Superior temporal gyrus (tissue), 1 donor: ENCODE measurements at regions not wholly inside any gene's neighbourhood (a gene's known extent, or its start where the extent isn't known, plus 50 kb on each side); places are given as distances from the start of the nearest gene placed in this dataset.
"Not testable (repeated sequence)": the region's sequence is repeated elsewhere in the genome, so short reads cannot be mapped to it uniquely, and the experiment has no call there.

Experiments
- DNase-seq: peaks from one replicate; pipeline ENCODE4 v3.0.0-alpha.2; 2016; ENCODE audit errors: extremely low spot score

DNA sequence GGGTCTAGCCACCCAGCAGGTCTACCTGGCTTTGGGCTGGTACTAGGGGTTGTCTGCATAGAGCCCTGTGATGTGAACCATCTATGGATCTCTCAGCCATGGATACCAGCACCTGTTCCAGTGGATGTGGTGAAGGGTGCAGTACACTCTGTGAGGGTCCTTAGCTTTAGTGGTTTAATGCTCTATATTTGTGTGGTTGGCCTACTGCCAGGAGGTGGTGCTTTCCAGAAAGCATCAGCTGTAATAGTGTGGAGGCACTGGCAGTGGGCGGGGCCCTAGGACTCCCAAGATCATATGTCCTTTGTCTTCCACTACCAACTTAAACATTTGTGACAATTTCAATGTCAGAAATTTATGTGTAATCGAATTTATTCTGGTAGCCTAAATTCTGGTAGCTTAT is 1065.1 kb downstream of the RPIA start:
- not testable (repeated sequence) for DNase-seq

GRCh38 chr2:89758332-89759026 is 1067.0 kb downstream of the RPIA start:
- DNase-seq: not testable (repeated sequence)

DNA sequence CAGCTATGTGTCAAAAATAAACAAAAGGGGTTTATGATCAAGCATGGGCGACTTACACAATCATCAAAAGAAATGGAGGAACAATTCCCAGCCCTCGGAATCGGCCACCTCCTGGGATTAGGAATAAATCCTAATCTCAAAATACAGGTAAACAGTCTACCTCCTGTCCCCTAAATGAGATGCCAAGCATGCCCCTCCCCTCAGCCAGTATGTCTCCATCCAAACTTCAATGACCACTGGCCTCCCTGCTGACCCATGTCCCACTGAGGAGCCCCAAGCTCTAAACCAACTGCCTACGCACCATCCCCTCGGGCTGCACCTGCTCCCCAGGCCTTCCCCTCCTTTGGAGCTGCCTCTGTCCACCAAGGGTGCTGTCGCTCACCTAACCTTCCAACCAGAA is 1069.3 kb downstream of the RPIA start:
- not testable (repeated sequence) for DNase-seq

DNA sequence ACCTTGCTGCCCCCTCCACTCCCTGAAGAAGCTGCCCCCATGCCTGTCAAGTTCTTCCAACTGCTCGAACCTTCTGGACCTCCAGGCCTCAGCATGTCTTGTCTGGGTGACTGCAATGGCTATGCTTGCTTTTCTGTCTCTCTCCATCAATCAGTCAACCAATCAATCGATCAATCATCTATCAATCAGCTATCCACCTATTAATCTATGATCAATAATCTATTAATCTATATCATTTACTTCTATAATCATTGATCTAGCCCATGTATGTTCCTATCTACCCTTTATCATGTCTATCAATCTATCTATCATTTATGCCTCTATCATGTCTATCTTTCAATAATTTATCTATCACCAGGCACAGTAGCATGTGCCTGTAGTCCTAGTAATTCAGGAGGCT is 1069.7 kb downstream of the RPIA start:
- DNase-seq: not testable (repeated sequence)

GRCh38 chr2:89761863-89762262 is 1070.4 kb downstream of the RPIA start:
- DNase-seq: not testable (repeated sequence)

GRCh38 chr2:89762461-89763253 is 1071.2 kb downstream of the RPIA start:
- DNase-seq: not testable (repeated sequence)

GRCh38 chr2:89763254-89763580 is 1071.7 kb downstream of the RPIA start:
- no peak for DNase-seq

DNA sequence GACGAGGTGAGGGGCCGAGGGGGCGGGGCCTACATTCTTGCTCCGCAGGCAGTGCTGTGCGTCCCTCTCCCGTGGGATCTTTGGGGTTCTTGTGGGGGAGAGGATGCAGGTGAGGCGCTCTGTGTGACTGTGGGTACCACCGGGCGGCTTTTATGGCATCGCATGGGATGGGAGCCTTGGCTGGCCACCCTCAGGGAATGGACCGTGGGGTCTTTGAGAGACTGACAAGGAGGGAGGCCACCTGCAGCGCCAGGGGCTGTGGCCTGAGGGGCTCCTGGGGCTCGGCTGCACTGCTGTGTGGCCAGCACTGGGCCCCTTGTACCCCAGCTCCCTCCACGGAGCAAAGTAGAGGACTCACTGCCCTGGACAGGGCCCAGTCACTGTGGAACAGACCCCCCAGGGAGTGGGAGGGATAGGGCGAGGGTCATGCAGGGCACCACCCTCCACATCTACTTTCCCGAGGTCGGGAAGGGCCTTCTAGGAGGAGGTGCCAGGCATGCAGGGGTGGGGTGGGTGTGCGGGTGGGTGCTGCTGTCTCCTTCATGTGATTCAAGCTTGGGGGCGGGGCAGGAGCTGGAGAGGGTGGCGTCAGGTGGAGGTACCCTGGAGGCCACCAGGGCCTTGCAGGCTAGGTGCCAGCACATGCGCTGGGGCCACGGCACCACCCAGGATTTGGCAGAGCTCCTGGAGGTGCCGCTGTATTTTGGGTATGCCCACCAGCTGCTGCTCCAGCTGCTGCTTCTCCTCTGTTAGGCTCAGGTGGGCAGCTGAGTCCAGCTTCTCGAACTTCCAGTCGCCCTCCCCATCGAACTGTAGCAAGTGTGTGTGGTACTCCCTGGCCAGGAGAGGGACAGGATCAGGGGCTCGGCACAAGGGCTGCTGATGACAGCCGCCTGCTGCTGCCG is 1072.4 kb downstream of the RPIA start:
- DNase-seq: no peak

- DNase-seq: not testable (repeated sequence)
These were observed 1073.3 kb downstream of the RPIA start for GRCh38 chr2:89764571-89765360.

GRCh38 chr2:89765361-89765718 is 1073.9 kb downstream of the RPIA start:
- not testable (repeated sequence) for DNase-seq

- DNase-seq: not testable (repeated sequence)
These were observed 1074.9 kb downstream of the RPIA start for GRCh38 chr2:89766141-89766990.

- not testable (repeated sequence) for DNase-seq
These were observed 1075.6 kb downstream of the RPIA start for GRCh38 chr2:89767058-89767457.

GRCh38 chr2:89767572-89768435 is 1076.3 kb downstream of the RPIA start:
- DNase-seq: no peak

DNA sequence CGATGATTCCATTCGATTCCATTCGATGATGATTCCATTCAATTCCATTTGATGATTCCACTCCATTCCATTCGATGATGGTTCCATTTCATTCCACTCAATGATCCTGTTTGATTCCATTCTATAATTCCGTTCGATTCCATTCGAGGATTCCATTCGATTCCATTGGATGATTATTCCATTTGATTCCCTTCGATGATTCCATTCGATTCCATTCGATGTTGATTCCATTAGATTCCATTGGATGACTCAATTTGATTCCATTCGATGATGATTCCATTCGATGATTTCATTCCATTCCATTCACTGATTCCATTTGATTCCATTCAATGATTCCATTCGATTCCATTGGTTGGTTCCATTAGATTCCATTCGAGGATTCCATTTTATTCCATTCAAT is 1084.4 kb downstream of the RPIA start:
- DNase-seq: no peak

DNA sequence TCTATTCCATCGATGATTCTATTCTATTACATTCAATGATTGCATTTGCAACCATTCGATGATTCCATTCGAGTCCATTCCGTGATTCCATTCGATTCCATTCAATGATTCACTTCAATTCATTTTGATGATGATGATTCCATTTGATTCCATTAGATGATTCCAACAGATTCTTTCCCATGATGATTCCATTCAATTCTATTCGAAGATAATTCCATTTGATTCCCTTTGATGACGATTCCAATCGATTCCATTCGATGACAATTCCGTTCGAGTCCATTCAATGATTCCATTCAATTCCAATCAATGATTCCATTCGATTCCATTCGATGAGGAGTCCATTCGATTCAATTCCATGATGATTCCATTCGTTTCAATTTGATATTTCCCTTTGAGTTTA is 1088.8 kb downstream of the RPIA start:
- DNase-seq: no peak

GRCh38 chr2:89781962-89782361 is 1090.5 kb downstream of the RPIA start:
- DNase-seq: no peak

- no peak for DNase-seq
These were observed 1093.5 kb downstream of the RPIA start for GRCh38 chr2:89784960-89785359.

DNA sequence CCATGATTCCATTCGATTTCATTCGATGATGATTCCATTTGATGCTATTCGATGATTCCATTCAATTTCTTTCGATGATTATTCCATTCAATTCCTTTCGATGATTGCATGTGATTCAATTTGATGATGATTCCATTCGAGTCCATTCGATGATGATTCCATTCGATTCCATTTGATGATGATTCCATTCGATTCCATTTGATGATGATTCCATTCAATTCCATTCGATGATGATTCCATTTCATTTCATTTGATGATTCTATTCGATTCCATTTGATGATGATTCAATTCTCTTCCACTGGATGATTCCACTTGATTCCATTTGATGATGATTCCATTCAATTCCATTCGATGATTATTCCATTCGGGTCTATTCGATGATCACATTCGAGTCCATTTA is 1094.1 kb downstream of the RPIA start:
- not testable (repeated sequence) for DNase-seq

- not testable (repeated sequence) for DNase-seq
These were observed 1095.2 kb downstream of the RPIA start for GRCh38 chr2:89786642-89787041.

- DNase-seq: not testable (repeated sequence)
These were observed 1104.1 kb downstream of the RPIA start for GRCh38 chr2:89795530-89795929.
